LNCaP clone FGC (cell line): ENCODE measurements at regions not wholly inside any gene's neighbourhood (a gene's known extent, or its start where the extent isn't known, plus 50 kb on each side); places are given as distances from the start of the nearest gene placed in this dataset.

Source experiments
- DNase-seq: peaks from one replicate; pipeline ENCODE4 v3.0.0-alpha.2; 2011; ENCODE audit warnings: low read depth
- H3K4me3 ChIP-seq: 2 replicates; pipeline ENCODE4 v1.5.1; 2011; ENCODE audit warnings: mild to moderate bottlenecking, low read depth, low read length, control low read depth
- TF ChIP-seq, protein P1 (sequence below): IDR thresholded peaks from 2 replicates; pipeline ENCODE4 v1.5.1; 2012; ENCODE audit warnings: mild to moderate bottlenecking; ENCODE audit not compliant: control insufficient read depth, insufficient read depth; ENCODE audit errors: extremely low read depth

DNA sequence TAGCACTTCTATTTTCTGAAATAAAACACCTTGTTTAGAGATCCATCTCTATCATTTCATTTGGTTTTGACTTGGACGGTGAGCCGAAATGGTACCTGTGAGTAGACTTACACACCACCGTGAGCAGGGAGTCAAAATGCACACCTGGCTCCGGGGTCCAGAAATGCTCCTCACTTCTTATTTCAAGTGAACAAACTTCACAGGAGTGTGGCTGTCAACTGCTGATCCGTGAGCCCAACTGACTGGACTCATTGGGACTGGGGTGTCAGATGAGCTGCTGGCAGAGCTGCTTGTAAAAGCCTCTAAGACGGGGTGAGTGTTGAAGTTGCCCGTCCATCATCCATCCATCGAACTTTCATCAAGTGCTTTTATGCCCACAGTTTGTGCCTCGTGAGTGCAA, 435.5 kb downstream of the GLRX3 start:
- TF ChIP-seq, protein P1, sequence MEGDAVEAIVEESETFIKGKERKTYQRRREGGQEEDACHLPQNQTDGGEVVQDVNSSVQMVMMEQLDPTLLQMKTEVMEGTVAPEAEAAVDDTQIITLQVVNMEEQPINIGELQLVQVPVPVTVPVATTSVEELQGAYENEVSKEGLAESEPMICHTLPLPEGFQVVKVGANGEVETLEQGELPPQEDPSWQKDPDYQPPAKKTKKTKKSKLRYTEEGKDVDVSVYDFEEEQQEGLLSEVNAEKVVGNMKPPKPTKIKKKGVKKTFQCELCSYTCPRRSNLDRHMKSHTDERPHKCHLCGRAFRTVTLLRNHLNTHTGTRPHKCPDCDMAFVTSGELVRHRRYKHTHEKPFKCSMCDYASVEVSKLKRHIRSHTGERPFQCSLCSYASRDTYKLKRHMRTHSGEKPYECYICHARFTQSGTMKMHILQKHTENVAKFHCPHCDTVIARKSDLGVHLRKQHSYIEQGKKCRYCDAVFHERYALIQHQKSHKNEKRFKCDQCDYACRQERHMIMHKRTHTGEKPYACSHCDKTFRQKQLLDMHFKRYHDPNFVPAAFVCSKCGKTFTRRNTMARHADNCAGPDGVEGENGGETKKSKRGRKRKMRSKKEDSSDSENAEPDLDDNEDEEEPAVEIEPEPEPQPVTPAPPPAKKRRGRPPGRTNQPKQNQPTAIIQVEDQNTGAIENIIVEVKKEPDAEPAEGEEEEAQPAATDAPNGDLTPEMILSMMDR = no peak
- H3K4me3 ChIP-seq = no peak overlapping the region
- no peak for DNase-seq

DNA sequence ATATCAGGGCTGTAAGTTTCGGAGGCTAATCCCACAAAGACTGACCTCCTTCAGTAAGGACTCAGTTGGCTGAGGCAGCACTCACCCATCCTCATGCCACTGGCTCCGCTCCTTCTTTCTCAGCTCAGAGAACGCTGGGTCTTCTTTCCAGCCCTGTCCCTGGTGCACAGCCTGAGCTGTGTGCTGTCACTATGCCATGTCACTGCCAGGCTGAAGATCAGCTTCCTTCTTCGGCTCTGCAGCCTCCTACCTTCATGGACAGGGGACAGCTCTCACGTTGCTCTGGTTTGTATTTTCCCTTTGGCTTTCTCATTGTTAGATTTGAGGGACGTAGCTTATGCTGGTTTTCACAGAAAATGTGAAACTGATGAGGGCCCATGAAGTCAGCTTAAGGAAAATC, 437.3 kb downstream of the GLRX3 start:
- no peak overlapping the region for H3K4me3 ChIP-seq
- DNase-seq = no peak
- TF ChIP-seq, protein P1 = no peak

DNA sequence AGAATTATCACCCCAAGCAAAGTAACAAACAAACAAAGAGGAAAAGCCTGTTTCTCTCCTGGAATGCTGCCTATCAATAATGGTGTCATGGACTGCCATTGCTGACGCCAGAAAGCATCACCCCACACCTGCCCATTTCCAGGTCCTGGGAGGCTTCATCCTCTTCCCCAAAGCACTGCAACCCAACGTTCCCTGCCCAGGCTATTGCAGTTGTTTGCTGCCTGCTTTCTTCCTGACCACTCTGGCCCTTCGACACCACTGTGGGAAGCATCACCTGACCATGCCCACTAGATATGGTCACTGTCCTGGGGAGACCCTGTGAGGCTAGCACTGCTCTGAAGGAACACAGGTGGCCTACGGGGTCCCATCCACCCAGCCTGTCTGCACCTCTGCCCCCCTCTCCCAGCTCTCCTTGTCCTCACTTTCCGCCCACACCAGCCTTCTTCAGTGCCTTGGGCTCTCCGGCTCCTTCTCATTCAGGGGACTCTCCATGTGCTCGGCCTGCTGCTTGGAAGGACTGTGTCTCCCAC, 439.6 kb downstream of the GLRX3 start:
- H3K4me3 ChIP-seq = no peak overlapping the region
- TF ChIP-seq, protein P1 = no peak
- no peak for DNase-seq

DNA sequence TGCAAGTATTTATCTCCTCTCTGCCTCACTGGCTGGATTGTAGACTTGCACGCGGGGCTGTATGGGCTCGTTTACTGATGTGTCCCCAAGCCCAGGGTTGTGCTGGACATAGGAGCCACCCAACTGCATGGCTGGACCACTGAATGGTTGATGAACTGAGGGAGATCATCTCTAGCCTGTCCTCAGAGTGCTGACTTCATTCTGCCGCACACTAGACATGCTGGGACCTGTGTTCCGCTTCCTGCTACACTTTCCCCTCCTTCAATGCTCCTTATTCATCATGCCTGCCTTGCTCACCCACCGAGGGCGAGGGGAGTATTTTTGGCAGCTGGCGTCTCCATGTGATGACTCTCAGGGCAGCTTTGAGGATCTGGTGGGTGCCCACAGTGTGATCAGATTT, 440.2 kb downstream of the GLRX3 start:
- DNase-seq = no peak
- TF ChIP-seq, protein P1 = no peak
- no peak overlapping the region for H3K4me3 ChIP-seq

DNA sequence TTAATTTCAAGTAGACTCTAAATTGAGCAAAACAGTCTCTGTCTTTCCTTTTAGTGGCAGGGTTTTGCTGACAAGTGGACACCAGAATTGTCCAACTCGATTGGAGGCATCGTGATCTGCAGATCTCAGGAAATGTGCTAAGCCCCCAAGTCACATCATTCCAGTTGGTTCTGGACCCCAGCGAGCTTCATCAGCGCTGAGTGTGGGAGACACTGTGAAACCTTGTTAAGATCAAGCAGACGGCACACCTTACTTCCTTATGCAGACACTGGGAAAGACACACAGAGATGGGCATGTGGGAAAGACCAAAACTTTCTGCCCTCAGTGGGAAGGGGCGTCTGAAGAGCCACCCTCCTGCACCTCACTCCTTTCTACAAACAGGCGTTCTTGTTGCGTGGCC, 440.8 kb downstream of the GLRX3 start:
- H3K4me3 ChIP-seq = no peak overlapping the region
- TF ChIP-seq, protein P1 = no peak
- no peak for DNase-seq

DNA sequence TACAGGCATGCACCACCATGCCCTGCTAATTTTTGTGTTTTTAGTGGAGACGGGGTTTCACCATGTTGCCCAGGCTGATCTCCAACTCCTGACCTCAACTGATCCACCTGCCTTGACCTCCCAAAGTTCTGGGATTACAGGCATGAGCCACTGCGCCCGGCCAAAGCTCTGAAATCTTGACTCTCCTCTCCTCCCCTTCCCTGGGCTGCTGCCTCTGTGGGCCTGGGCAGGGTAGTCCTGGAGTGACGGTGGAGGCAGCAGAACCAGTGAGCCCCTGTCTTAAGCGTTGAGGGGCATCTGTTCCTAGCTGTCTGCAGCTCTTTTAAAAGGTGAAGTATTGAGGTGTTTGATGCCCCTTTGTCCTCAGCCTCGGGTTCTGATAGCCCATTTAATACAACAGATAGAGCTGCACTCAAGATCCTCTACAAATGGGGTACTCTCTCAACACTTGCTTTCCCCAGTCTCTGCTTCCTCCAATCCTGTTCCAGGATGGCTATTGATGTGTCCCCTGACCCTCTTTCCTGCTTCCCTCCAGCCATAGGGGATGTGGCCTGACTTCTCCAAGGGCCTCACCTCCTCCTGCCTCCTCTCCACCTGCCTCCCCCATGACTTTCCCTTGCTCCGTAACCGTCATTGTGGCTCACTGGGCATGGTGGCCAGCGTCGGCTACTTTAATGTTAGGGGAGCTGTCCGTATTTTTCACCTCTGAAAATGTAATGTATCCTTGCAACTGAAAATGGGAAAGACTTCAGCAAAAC, 442.5 kb downstream of the GLRX3 start:
- no peak overlapping the region for H3K4me3 ChIP-seq
- DNase-seq = no peak
- TF ChIP-seq, protein P1 = no peak

DNA sequence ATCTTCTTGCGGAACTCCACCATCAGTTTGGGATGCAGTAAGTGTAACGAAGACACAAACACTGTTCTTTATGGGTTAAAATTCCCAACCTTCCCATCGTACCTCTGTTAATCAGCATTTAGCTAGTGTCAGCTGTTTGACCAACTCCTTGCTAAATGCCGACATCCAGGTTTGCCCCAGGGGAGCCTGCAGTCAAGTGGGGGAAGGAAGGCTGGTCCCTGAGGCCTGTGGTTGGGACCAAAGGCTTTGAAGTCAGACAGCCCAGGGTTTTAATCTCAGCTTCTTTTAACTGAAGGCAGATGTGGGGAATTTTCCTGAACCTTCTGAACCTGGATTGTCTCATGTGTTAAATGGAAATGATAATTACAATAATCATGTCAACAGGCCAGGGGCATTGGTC, 443.7 kb downstream of the GLRX3 start:
- H3K4me3 ChIP-seq = no peak overlapping the region
- no peak for DNase-seq
- TF ChIP-seq, protein P1 = no peak
